22Rv1 (cell line): ENCODE measurements at regions not wholly inside any gene's neighbourhood (a gene's known extent, or its start where the extent isn't known, plus 50 kb on each side); places are given as distances from the start of the nearest gene placed in this dataset.

ENCODE experiments used
- H3K27ac ChIP-seq: fragments of 450-650 bp; 2 replicates; pipeline ENCODE4 v1.5.1; 2017
- ZFX ChIP-seq: fragments of 450-650 bp; IDR thresholded peaks from 2 replicates; pipeline ENCODE4 v1.6.1; 2017; ENCODE audit warnings: antibody characterized with exemption, borderline replicate concordance
- TF ChIP-seq, protein P1 (sequence below): fragments of 450-650 bp; IDR thresholded peaks from 2 replicates; pipeline ENCODE4 v1.5.1; 2017; ENCODE audit warnings: mild to moderate bottlenecking

DNA sequence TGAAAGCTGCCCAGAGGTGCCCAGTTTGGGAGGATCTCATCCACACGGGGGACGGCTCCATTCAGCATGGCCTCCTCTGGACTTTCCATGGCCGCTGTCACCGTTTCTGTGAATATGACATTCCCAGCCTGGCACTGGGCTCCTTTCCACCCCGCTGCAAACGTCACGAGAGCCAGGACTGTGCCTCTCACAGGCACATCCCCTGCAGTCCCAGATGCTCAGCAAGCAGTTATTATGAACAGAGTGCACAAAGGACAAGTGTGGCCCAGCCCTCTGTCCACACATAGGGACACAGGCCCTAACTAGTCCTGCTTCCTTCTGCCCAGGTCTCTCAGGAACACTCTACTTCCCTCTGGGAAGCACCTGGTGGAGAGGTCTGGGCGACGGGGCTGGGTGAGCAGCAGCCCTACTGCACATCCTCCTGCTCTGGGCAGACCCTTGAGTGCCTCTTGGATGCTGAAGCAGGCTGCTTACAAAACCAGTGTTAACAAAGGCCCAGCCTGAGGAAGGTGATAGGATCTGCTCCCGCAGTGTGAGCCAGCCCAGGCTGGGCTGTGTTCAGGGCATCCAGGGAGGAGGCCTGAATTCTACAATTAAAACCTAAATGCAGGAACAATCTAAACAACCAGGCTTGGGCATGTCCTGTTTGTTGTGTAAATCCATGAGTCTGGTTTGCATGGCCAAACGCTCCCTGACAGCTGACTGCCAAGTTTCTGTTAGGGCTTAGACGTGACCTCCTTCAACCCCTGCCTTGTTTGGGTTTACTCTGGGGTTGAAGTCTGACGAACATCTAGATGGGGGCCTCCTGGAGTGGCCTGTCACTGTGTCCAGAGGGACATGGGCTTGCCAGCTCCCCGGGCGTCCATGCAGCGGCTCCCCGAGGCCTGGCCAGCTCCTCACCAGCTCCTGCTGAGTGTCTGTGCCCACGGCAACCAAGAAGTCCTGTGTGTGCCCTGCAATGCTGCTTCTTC, 269.8 kb downstream of the GADD45G start:
- H3K27ac ChIP-seq, result no peak overlapping the region
- TF ChIP-seq ZFX, result no peak
- TF ChIP-seq, protein P1, sequence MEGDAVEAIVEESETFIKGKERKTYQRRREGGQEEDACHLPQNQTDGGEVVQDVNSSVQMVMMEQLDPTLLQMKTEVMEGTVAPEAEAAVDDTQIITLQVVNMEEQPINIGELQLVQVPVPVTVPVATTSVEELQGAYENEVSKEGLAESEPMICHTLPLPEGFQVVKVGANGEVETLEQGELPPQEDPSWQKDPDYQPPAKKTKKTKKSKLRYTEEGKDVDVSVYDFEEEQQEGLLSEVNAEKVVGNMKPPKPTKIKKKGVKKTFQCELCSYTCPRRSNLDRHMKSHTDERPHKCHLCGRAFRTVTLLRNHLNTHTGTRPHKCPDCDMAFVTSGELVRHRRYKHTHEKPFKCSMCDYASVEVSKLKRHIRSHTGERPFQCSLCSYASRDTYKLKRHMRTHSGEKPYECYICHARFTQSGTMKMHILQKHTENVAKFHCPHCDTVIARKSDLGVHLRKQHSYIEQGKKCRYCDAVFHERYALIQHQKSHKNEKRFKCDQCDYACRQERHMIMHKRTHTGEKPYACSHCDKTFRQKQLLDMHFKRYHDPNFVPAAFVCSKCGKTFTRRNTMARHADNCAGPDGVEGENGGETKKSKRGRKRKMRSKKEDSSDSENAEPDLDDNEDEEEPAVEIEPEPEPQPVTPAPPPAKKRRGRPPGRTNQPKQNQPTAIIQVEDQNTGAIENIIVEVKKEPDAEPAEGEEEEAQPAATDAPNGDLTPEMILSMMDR, result no peak

DNA sequence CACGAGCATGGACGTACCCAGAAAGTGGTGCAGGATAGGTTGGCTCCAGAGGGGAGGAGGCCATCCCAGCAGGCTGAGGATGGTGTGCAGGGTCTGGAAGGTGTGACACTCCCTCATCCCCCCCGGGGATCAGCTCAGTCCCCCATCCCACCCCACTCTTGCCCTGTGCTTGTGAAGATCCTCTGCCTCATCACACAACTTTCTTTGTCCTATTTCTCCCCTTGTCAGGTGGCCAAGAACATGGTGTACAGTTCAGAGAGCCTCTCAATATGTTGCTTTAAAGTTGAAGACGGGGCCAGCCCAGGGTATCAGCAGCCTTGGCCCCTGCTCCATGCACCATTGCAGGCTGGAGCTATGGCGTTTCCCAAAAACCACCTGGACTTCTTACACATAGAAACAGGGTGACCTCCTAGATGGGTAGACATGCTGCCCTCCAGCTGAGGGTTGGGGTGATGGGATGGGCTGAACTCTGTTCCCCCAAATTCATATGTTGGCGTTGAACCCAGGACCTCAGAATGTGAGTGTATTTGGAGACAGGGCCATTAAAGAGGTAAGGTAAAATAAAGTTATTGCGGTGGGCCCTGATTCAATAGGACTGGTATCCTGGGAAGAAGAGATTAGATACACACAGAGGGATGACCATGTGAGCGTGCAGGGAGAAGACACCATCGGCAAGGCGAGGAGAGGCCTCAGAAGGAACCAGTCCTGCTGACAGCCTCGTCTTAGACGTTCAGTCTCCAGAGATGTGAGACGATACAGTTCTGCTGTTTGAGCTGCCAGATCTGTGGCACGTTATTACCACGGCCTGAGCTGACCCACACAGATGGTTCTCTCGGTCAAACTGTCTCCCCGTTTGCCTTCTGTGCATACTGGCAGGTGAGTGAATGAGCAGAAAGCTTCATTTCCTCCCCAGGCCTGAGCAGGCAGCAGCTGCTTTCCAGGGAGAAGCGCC, 272.5 kb downstream of the GADD45G start:
- TF ChIP-seq, protein P1, result no peak
- TF ChIP-seq ZFX, result no peak

DNA sequence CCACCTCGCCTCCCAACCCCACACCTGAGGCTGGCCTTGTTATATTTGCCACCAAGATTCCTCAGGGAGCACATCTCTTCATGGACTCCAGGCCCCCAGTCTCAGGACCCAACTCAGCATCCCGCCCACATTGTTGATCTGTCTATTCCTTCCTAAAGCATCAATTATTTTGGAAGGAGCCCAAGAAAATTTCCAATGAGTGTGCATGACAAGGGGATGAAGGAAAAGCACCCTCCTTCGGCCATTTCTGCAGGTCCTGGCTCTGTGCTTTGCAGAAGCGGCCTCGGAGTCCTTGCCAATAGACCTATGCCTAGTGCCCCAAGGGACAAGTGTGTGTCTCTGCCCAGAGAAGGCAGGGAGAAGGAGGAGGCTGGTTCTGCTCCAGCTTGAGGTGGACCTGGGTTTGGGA, 273.2 kb downstream of the GADD45G start:
- no peak overlapping the region for H3K27ac ChIP-seq
- no peak for TF ChIP-seq ZFX
- TF ChIP-seq, protein P1, result no peak

More for the DNA sequence above, 272.5 kb downstream of the GADD45G start:
- H3K27ac ChIP-seq, result no peak overlapping the region

DNA sequence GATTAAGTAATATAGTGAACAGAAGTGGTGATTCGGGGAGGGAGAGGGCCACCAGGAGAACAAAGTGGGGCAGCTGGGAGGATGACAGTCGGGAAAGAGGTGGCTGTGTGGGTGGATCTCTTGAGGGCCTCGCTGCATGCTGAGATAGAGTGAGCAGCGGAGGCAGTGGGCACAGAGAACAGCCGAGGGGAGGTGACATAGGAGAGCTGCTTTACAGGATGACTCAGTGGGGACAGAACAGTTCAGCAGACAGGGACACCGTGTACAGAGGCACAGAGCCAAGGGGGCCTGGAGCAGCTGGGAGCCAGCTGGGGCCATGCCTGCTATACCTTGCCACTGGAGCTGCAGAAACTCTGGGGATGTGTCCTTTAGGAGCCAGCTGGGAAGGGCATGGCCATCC, 273.9 kb downstream of the GADD45G start:
- H3K27ac ChIP-seq, result no peak overlapping the region
- TF ChIP-seq ZFX, result no peak
- TF ChIP-seq, protein P1, result no peak

DNA sequence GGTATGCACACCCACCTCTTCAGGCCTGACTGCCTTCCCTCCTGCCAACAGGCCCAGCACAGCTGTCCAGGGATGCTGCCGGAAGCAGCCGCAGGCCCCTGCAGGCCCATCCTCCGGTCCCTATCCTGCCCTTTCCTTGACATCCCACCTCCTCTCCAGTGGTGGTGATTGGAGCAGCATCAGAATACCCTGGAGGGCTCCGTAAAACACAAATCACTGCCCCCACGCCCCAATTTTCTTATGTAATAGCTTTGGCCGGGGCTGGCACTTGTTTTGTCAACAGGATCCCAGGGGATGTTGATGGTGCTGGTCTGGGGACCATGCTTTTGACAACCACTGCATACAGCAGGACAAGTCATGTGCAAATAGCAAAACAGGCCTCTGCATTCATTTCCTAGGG, 274.5 kb downstream of the GADD45G start:
- H3K27ac ChIP-seq, result no peak overlapping the region
- TF ChIP-seq, protein P1, result no peak
- no peak for TF ChIP-seq ZFX

DNA sequence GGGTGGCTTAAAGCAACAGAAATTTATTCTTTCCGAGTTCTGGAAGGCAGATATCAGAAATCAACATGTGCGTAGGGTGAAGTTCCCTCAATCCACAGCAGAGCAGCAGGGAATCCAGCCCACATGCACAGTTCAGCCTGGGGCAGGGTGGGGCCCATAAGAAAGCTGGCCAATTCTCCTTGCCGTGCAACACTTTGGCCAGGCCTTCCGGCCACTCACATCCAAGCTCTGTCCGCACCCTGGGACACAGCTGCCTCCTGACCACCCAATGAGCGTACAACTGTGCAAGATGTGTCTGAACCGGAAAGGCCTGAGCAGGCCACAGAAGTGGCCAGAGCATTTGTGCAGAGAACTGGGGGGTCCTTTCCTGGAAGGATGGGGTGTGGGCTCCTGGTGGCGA, 274.9 kb downstream of the GADD45G start:
- no peak overlapping the region for H3K27ac ChIP-seq
- TF ChIP-seq, protein P1, result no peak
- TF ChIP-seq ZFX, result no peak
